ENCODE measurements at regions not wholly inside any gene's neighbourhood (a gene's known extent, or its start where the extent isn't known, plus 50 kb on each side); places are given as distances from the start of the nearest gene placed in this dataset.

- no peak for DNase-seq
These were observed 113.5 kb upstream of the NFIB start for GRCh38 chr9:14427419-14427818.

GRCh38 chr9:14424983-14425382, 111.0 kb upstream of the NFIB start:
- DNase-seq: no peak

GRCh38 chr9:14424289-14424688, 110.3 kb upstream of the NFIB start:
- no peak for DNase-seq

GRCh38 chr9:14423815-14424261, 109.9 kb upstream of the NFIB start:
- DNase-seq: no peak

- no peak for DNase-seq
These were observed 107.3 kb upstream of the NFIB start for GRCh38 chr9:14421291-14421690.

- DNase-seq: no peak
These were observed 105.3 kb upstream of the NFIB start for GRCh38 chr9:14418941-14419937.

- DNase-seq: no peak
These were observed 104.5 kb upstream of the NFIB start for GRCh38 chr9:14418301-14418940.

GRCh38 chr9:14417237-14417636, 103.3 kb upstream of the NFIB start:
- no peak for DNase-seq

- DNase-seq: no peak
These were observed 102.0 kb upstream of the NFIB start for GRCh38 chr9:14415947-14416346.

- DNase-seq: no peak
These were observed 99.9 kb upstream of the NFIB start for GRCh38 chr9:14413812-14414211.

- DNase-seq: no peak
These were observed 98.8 kb upstream of the NFIB start for GRCh38 chr9:14412775-14413174.

- no peak for DNase-seq
These were observed 92.5 kb upstream of the NFIB start for GRCh38 chr9:14406463-14406862.

- no peak for DNase-seq
These were observed 91.3 kb upstream of the NFIB start for GRCh38 chr9:14405176-14405706.

- no peak for DNase-seq
These were observed 89.1 kb upstream of the NFIB start for GRCh38 chr9:14403081-14403480.

- DNase-seq: no peak
These were observed 88.6 kb upstream of the NFIB start for GRCh38 chr9:14402583-14402982.

GRCh38 chr9:14401911-14402310, 88.0 kb upstream of the NFIB start:
- DNase-seq: no peak

GRCh38 chr9:14400658-14400995, 86.7 kb upstream of the NFIB start:
- DNase-seq: no peak

GRCh38 chr9:14399756-14400657, 86.1 kb upstream of the NFIB start:
- DNase-seq: no peak

GRCh38 chr9:14398473-14398872, 84.5 kb upstream of the NFIB start:
- DNase-seq: no peak

- DNase-seq: no peak
These were observed 82.2 kb upstream of the NFIB start for GRCh38 chr9:14396171-14396570.

GRCh38 chr9:14395317-14396082, 81.6 kb upstream of the NFIB start:
- no peak for DNase-seq

GRCh38 chr9:14393418-14393817, 79.5 kb upstream of the NFIB start:
- DNase-seq: no peak

Data from activated CD8-positive, alpha-beta memory T cell treated with anti-CD3 and anti-CD28 coated beads, Interleukin-2, amount 50 U/mL, for 48 hours (primary cell).